CD4-positive, alpha-beta T cell treated with Interleukin-17A for 4 hours (primary cell): ENCODE measurements at regions not wholly inside any gene's neighbourhood (a gene's known extent, or its start where the extent isn't known, plus 50 kb on each side); places are given as distances from the start of the nearest gene placed in this dataset.

ENCODE experiments used
- DNase-seq: peaks from one replicate; pipeline ENCODE4 v3.0.0-alpha.2; 2020; ENCODE audit warnings: mixed read lengths

DNA sequence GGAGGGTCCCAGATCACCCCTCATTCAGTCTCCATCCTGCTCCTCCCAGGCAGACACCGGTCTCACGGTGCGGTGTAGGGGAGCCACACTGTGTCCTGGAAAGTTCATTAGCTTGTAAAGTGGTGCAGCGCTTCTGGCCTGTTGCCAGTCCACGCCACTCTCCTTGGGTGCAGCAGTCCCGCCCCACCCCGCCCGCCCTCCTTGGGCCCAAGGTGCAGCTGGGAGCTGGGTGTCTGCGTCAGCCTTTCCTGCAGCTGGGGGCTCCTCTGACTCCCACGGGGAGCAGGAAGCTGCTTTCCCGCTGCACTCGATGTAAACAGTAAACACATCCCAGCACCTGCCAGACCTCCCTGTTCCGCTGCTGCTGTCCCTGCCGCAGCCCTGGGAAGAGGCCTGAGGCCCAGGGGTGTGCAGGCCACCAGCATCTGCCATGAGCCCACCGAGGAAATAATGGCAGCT, 53.8 kb upstream of the ASB18 start:
- DNase-seq = no peak

DNA sequence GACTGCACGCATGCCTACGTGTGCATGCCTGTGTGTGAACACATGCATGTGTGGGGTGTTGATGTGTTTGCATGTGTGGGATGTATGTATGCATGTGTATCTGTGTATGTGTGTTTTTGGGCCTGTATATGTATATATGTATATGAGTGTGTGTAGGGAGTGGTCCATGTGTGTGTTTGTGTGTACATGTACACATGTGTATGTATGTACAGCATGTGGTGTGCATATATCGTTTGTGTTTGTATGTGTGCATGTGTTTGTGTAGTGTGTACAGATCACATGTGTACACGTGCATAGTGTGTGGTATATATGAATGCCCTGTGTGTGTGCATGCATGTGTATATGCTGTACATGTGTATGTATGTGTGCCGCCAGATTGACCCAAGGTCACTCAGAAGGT, 54.2 kb upstream of the ASB18 start:
- no peak for DNase-seq

DNA sequence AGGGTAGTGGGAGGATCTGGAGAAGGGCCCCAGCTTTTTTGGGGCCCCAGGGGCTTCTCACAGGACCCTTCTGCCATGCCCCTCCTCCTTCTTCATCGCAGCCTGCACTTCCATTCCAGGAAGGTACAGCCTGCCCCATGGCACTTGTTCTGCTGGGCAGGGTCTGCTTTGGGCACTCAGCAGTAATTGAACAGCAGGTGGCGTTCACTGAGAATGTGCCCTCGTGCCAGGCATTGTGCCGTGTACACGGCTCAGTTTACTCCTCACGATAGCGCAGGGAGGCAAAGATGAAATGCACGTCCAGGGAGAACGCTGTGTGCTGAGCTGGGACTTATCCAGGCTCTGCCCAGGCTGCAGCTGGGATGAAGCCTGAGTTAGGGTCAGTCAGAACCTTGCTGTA, 54.8 kb upstream of the ASB18 start:
- no peak for DNase-seq

DNA sequence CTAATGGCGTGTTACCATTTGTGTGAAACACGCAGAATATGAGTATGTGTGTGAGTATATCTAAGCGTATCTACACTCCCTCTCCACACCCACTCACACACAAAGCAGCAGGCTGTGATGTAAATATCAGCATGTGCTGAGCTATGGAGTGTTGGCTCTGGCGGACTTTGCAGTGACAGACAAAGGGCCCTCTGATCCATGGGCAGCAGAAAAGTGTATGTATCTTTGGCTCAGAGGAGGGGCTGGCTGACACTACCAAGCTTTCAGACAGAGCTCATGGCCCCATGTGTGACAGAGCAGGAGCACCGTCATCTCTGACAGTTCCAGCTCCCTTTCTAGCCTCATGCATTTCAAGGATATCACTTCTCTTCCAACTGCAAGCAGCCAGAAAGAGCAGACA, 57.2 kb upstream of the ASB18 start:
- DNase-seq = no peak

GRCh38 chr2:236333417-236334121, 69.4 kb upstream of the ASB18 start:
- DNase-seq = no peak

DNA sequence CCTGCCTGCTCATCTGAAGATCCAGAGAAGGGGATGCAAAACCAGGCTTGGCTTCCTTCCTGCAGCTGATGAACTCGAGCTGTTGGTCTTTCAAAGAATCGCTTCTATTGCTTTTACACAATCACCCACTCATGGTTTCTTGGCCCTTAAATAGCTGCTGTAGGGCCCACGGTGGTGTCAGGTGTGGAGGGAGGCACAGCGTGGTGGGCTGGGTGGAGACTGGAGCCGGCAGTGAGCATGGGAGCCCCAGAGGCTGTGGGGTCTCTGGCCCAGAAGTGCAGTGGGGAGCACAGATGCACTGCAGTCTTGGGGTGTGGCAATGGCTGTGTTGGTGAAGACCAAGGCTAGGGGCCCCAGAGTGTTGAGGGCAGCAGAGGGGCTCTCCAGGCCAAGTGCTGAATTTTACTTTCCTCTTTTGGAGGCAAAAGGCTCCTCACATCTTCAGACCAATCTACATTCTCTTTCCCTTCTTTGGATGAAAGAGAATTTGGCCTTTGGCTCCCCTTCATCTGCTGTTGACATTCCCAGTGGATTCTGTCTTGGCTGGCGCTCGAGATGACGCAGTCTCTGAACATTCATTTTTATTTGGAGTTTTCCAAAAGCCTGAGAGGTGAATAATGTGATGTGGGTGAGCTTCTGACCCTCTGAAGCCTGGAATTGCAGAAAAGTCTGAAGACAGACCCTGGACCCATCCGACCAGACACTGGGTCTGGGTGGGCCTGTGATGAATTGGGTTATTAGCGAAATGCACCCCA, 70.1 kb upstream of the ASB18 start:
- DNase-seq = no peak

GRCh38 chr2:236335696-236336574, 71.7 kb upstream of the ASB18 start:
- no peak for DNase-seq

DNA sequence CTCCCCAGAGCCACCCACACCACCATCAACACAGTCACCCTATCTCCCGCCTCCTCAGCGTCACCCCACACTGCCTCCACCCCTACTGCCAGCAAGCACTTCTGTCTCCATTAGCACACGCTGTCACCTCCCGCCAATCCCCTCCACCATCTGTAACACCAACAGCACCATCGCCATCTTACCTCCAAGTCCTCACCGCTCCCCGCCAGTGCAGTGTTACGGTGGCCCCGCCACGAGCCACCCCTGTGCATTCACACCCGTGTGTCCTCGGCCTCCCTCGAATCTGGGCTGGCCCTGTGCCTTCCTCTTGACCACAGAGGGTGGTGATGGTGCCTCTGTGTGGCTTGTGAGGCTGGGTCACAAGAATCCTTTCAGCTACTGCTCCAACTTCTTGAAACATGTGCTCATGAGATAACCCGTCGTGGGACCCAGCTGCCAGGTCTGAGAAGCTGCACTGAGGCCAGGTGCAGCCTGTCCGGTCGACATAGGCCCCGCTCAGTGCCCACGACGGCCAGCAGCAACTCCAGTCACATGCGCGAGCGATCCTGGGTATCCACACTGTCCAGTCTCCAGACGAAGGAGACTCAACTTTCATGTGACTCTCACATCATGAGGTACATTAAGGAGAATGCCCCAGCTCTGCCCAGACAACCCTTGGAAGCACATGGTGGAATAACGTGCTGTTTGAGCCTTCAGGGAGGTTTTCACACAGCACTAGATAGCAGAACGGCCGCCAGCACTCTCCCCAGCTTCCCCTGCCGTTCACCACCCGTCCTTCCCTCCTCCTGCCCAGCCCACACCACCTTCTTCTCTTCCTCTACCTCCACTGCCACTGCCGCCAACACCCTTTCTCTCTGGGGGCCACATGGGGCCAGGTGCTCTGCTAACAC, 72.6 kb upstream of the ASB18 start:
- DNase-seq = no peak

- no peak for DNase-seq
These were observed 73.5 kb upstream of the ASB18 start for GRCh38 chr2:236337465-236338325.

- no peak for DNase-seq
These were observed 74.4 kb upstream of the ASB18 start for GRCh38 chr2:236338495-236339184.

DNA sequence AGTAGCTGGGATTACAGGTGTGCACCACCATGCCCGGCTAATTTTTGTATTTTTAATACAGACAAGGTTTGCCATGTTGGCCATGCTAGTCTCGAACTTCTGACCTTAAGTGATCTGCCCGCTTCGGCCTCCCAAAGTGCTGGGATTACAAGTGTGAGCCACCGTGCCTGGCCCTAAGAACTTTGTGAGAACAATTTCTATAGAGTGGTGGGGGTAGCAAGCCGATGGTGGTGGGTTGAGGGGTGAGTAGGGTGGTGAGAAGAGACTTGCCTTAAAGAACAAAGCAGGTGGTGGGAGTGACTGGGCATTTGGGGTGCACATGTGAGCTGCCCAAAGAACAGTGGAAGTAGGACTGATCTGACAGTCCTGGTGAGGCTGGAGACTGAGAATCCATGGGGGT, 76.0 kb upstream of the ASB18 start:
- DNase-seq = no peak

- no peak for DNase-seq
These were observed 76.9 kb upstream of the ASB18 start for GRCh38 chr2:236341067-236341466.

DNA sequence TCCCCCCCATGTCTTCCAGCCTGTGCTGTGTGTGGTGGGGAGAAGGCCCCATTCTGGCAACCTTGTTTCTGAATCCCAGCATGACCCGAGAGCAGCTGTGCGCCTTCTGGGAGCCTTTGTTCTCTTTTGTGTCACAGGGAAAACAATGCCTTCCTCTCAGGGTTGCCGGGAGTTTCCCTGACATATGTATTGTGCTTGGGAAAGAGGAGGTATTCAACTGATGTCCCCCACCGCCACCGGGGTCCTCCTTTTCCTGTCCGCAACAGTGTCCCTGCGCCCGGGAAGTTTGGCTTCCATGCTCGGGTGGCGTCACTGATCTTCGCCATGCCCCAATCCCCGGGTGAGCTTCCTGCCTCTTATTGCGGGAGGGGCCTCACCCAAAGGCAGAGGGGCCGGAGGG, 77.5 kb upstream of the ASB18 start:
- no peak for DNase-seq

DNA sequence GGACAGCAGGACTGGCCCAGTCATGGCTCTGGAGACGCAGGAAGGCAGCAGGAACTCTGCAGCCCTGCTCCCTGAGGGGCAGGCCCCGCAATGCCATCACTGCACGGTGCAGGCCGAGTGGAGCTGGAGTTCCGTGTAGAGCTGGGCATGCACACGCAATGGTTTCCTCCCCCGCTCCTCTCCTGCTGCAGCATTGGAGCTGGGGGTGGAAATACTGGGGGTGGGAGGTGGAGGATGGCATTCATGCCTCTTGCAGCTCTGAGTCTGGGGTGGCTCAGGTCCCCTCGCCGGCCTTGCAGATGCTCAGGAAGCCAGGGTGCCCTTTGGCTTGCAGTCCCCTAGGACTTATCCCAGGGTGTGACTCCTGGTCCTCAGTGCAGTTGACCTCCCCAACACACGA, 78.3 kb upstream of the ASB18 start:
- no peak for DNase-seq

DNA sequence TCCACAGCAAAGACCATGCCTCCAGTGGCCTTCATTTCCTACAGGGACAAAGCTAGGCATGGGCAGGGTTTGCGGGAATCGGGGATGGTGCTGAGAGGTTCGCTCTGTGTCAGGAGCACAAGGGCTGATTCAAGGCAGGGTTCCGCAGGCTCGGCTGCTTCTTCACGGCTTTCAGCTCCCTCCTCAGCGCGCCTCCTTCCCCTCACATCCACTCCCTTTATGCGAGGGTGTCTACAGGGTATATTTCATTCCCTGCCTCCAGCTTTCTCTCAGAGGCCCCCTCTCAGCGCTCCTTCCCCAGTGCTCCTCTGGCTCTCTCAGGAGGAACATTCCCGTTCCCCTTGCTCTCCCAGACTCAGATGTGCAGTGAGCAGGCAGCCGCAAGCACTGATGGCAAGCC, 78.7 kb upstream of the ASB18 start:
- no peak for DNase-seq

GRCh38 chr2:236343400-236344161, 79.4 kb upstream of the ASB18 start:
- peak; percentile 57 for DNase-seq

DNA sequence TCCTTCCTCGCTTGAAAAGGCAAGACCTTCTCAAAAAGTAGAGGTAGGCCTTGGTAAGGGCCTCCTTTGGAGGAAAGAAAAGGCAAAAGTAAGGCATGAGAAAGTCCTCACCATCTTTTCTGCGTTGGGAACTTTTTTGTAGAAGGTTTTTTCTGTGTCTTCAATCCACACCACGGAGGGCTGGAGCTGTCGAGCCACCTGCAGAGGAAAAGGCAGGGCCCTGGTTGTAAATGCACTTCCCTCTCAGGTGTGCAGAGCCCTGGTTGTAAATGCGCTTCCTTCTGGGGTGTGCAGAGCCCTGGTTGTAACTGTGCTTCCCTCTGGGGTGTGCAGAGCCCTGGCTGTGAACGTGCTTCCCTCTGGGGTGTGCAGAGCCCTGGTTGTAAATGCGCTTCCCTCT, 80.2 kb upstream of the ASB18 start:
- DNase-seq = no peak

DNA sequence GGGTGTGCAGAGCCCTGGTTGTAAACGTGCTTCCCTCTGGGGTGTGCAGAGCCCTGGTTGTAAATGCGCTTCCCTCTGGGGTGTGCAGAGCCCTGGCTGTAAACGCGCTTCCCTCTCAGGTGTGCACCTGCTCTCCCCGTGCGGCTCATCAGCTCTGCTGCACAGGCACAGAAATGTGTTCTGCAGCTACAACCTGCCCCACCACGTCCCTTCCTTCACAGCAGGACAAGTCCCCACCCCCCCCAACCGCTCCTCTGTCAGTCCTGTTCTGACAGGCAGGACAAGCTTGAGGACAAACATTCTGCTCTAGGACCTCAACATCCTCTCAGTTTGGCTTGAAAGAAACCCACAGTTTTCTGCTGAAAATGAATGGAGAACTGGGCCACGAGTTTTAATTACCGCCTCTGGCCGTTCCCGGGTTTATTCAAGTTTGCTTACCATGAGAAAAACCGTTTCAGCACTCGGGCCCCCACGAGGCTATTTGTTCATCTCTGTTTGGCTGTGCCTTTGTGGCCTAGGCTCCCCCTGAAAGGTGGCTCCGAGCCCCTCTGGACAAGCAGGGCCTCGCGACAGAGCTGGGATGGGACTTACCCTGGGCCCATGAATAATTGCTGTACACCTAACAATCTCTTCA, 81.0 kb upstream of the ASB18 start:
- DNase-seq = no peak

DNA sequence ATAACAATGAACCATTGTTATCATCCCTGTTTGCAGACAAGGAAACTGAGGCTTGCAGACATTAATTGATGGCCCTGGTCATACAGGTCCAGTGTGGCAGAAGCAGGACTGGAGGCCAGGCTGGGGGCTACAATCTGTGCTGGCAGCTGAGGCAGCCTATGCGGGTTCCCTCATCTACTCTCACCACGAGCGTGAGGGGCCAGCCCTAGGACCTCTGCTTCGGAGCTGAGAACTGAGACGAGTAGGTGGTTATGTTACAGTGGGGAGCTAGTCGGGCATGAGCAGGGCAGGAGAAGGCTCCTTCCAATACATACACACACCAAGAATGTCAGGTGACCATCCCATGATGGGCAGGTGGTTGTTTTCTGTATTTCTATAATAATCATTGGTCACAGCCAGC, 82.2 kb upstream of the ASB18 start:
- DNase-seq = no peak

DNA sequence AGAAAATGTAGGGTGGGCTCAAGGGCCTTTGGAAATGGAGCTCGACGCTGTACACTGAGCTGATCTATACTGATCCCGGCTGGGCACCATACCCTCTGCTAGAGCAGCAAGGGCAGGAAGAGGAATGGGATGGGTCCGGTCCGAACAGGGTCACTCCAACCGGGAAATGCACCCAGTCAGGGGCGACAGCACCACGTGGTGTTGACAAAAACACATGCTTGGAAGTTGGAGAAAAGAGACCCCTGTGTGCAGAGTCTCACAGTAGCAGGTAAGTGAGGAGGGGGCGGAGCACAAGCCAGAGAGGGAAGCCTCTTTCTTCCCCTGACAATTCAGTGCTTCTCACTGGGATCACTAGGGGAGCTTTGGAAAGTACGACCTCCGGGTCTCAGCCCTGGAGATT, 84.1 kb upstream of the ASB18 start:
- no peak for DNase-seq
